Mucosa of descending colon (tissue), 3 donors: ENCODE measurements at regions not wholly inside any gene's neighbourhood (a gene's known extent, or its start where the extent isn't known, plus 50 kb on each side); places are given as distances from the start of the nearest gene placed in this dataset.

Experiments
- ATAC-seq: fragments of 200-7000 bp; cut with Tn5 transposase; one replicate; pipeline ENCODE4 v1.9.1; 2020; ENCODE audit warnings: mild to moderate bottlenecking, moderate library complexity
- DNase-seq, 3 donors: peaks; one replicate each; pipeline ENCODE4 v3.0.0-alpha.2; 2020
- H3K36me3 ChIP-seq: fragments of 200-600 bp; one replicate; pipeline ENCODE4 v1.8.0; 2021; ENCODE audit warnings: low read depth, mild to moderate bottlenecking
- H3K4me1 ChIP-seq: fragments of 200-600 bp; one replicate; pipeline ENCODE4 v1.8.0; 2021; ENCODE audit warnings: low read depth, mild to moderate bottlenecking
- H3K4me3 ChIP-seq: fragments of 200-600 bp; one replicate; pipeline ENCODE4 v1.8.0; 2021; ENCODE audit warnings: mild to moderate bottlenecking
- H3K9me3 ChIP-seq: fragments of 200-600 bp; one replicate; pipeline ENCODE4 v1.8.0; 2021; ENCODE audit warnings: mild to moderate bottlenecking
- CTCF ChIP-seq: fragments of 200-600 bp; IDR thresholded peaks from one replicate; pipeline ENCODE4 v1.8.0; 2022; ENCODE audit warnings: antibody characterized with exemption, mild to moderate bottlenecking
- intact Hi-C, 2 donors: fragments of 100-400 bp; cut with DNase I in 1 of 2; cut with micrococcal nuclease in 1 of 2; formaldehyde crosslinking; loops; one replicate each; pipeline versions ENCODE4 v1.11.0 to v1.11.1; 2022; cut with DNase I, micrococcal nuclease
- donor health status: DM: no; HTN: no; CAD: no; lungs with moderate emphysema.
- donor health status: DM: no; HTN: no; CAD: no.
- donor health status: DM: no; HTN: yes; CAD: no.

GRCh38 chr1:208909011-208909984 is 665.1 kb upstream of the PLXNA2 start:
- no peak for ATAC-seq

GRCh38 chr1:208910161-208910560 is 666.0 kb upstream of the PLXNA2 start:
- Histone ChIP-seq H3K4me3 (no peak overlapping the region), H3K9me3 (no peaks in the 10 kb centered on the region), H3K4me1 (no peaks in the 10 kb centered on the region), H3K36me3 (no peaks in the 10 kb centered on the region)
- no peak for ATAC-seq
- TF ChIP-seq CTCF: no peak
- no peak for DNase-seq
- intact Hi-C loops: no loop called here

More at GRCh38 chr1:208909011-208909984, 665.1 kb upstream of the PLXNA2 start:
- Histone ChIP-seq H3K4me1 (no peaks in the 10 kb centered on the region), H3K4me3 (no peak overlapping the region), H3K9me3 (no peaks in the 10 kb centered on the region), H3K36me3 (no peaks in the 10 kb centered on the region)
- TF ChIP-seq CTCF: no peak
- intact Hi-C loops: no loop called here
- DNase-seq: no peak

- no peaks in the 10 kb centered on the region for H3K9me3 ChIP-seq
- H3K36me3 ChIP-seq: no peaks in the 10 kb centered on the region
- no peak for DNase-seq
- no peak for ATAC-seq
- no peaks in the 10 kb centered on the region for H3K4me1 ChIP-seq
- intact Hi-C loops: no loop called here
- no peak for TF ChIP-seq CTCF
- H3K4me3 ChIP-seq: no peak overlapping the region
Observed at GRCh38 chr1:208917281-208917680, 666.2 kb upstream of the CAMK1G start.

GRCh38 chr1:208917723-208918122 is 665.8 kb upstream of the CAMK1G start:
- Histone ChIP-seq H3K4me1 (no peaks in the 10 kb centered on the region), H3K36me3 (no peaks in the 10 kb centered on the region), H3K9me3 (no peaks in the 10 kb centered on the region), H3K4me3 (no peak overlapping the region)
- ATAC-seq: no peak
- intact Hi-C loops: no loop called here
- no peak for TF ChIP-seq CTCF
- DNase-seq: no peak

- ATAC-seq: no peak
- no peak for DNase-seq
- Histone ChIP-seq H3K36me3 (no peaks in the 10 kb centered on the region), H3K4me1 (no peaks in the 10 kb centered on the region), H3K9me3 (no peaks in the 10 kb centered on the region), H3K4me3 (no peak overlapping the region)
- TF ChIP-seq CTCF: no peak
- intact Hi-C loops: no loop called here
Observed at GRCh38 chr1:208918160-208918559, 665.4 kb upstream of the CAMK1G start.
